Testis (tissue), 2 donors: ENCODE measurements at regions not wholly inside any gene's neighbourhood (a gene's known extent, or its start where the extent isn't known, plus 50 kb on each side); places are given as distances from the start of the nearest gene placed in this dataset.

Source experiments
- DNase-seq: peaks from one replicate; pipeline ENCODE4 v3.0.0-alpha.2; 2019
- H3K27ac ChIP-seq, 2 donors: fragments of 200-600 bp; sonication (generic); one replicate each; pipeline ENCODE4 v1.5.1; 2019
- H3K27me3 ChIP-seq: fragments of 200-600 bp; sonication (generic); one replicate; pipeline ENCODE4 v1.5.1; 2019
- H3K36me3 ChIP-seq: fragments of 200-600 bp; sonication (generic); one replicate; pipeline ENCODE4 v1.5.1; 2017; ENCODE audit warnings: low read depth; ENCODE audit errors: missing control alignments
- H3K4me1 ChIP-seq: fragments of 200-600 bp; sonication (generic); one replicate; pipeline ENCODE4 v1.5.1; 2019
- H3K4me3 ChIP-seq, 2 donors: fragments of 200-600 bp; sonication (generic); one replicate each; pipeline ENCODE4 v1.5.1; 2017 to 2019
- H3K9me3 ChIP-seq: fragments of 200-600 bp; sonication (generic); one replicate; pipeline ENCODE4 v1.5.1; 2017
- POLR2A ChIP-seq: fragments of 450-650 bp; IDR thresholded peaks from one replicate; pipeline ENCODE4 v1.6.1; 2017; ENCODE audit warnings: antibody characterized with exemption, mild to moderate bottlenecking, moderate library complexity
- WGBS, 2 donors: methylation state at CpG; one replicate each; pipeline ENCODE4 v1.1.5; 2018; 5-methylcytosine and 5-hydroxymethylcytosine counted together
- intact Hi-C: fragments of 100-400 bp; cut with DNase I; formaldehyde crosslinking; loops from one replicate; pipeline ENCODE4 v1.15.1; 2023; ENCODE audit warnings: low total_unique reads
- TF ChIP-seq, protein P1 (sequence below), 3 experiments: fragments of 450-650 bp in 2 of 3; fragments of 200-600 bp in 1 of 3; sonication (generic) in 1 of 3; IDR thresholded peaks; one replicate each; pipeline ENCODE4 v1.5.1; 2016 to 2019; ENCODE audit warnings: antibody characterized with exemption in 3 of 3, mild to moderate bottlenecking in 2 of 3, moderate library complexity in 1 of 3

DNA sequence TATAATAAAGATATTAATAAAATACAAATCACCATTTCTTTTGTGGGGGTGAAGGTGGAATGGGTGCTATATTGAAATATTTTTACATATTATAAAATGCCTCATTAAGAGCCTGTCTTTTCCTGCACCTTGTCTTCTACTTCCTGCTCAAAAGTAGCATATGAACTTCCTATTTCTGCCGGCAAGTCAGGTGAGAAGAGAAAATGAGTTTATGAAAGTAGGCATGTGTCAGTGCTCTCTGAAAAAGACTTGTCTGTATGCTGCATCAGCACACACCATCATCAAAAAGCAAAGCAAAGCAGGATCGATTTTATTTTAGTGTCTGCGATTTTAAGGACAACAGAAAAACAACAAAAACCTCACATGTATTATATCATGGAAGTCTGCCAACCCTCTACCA, 114.2 kb downstream of the RAP2A start:
- Histone ChIP-seq H3K4me1 (no peaks in the 10 kb centered on the region), H3K36me3 (no peaks in the 10 kb centered on the region), H3K9me3 (no peaks in the 10 kb centered on the region), H3K27me3 (no peaks in the 10 kb centered on the region), H3K27ac (no peak overlapping the region), H3K4me3 (no peak overlapping the region)
- no peak for DNase-seq
- 43 to 45% methylated on average over 3 of the region's 3 CpGs for WGBS, 2 donors
- TF ChIP-seq, protein P1, sequence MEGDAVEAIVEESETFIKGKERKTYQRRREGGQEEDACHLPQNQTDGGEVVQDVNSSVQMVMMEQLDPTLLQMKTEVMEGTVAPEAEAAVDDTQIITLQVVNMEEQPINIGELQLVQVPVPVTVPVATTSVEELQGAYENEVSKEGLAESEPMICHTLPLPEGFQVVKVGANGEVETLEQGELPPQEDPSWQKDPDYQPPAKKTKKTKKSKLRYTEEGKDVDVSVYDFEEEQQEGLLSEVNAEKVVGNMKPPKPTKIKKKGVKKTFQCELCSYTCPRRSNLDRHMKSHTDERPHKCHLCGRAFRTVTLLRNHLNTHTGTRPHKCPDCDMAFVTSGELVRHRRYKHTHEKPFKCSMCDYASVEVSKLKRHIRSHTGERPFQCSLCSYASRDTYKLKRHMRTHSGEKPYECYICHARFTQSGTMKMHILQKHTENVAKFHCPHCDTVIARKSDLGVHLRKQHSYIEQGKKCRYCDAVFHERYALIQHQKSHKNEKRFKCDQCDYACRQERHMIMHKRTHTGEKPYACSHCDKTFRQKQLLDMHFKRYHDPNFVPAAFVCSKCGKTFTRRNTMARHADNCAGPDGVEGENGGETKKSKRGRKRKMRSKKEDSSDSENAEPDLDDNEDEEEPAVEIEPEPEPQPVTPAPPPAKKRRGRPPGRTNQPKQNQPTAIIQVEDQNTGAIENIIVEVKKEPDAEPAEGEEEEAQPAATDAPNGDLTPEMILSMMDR (IDR thresholded peaks at IDR 0.05): no peak
- no peak for TF ChIP-seq POLR2A
- intact Hi-C loops: no loop called here

DNA sequence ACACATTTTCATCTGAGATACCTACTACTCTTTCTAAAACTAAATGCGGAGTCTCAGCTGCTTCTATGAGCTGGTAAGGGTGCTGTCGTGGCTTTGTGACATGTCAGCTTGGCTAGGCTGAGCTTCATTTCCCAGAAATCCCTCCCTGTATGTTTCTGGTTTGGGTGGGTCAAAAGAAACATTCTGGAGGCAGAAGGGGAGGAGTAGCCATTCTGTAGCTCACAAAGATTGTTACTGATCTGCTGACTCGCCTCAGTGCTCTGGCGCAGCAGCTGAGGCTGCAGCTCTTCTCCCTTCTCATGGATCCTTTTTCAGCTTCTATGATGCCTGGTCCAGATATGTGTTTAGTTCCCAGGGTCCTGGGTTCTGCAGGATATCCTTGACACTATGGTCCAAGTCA, 114.7 kb downstream of the RAP2A start:
- Histone ChIP-seq H3K4me3 (no peak overlapping the region), H3K9me3 (no peaks in the 10 kb centered on the region), H3K27ac (no peak overlapping the region), H3K4me1 (no peaks in the 10 kb centered on the region), H3K36me3 (no peaks in the 10 kb centered on the region), H3K27me3 (no peaks in the 10 kb centered on the region)
- WGBS, 2 donors: 76 to 82% methylated on average over 4 of the region's 4 CpGs
- TF ChIP-seq, protein P1 (IDR thresholded peaks at IDR 0.05): no peak
- TF ChIP-seq POLR2A: no peak
- no peak for DNase-seq
- intact Hi-C loops: no loop called here

DNA sequence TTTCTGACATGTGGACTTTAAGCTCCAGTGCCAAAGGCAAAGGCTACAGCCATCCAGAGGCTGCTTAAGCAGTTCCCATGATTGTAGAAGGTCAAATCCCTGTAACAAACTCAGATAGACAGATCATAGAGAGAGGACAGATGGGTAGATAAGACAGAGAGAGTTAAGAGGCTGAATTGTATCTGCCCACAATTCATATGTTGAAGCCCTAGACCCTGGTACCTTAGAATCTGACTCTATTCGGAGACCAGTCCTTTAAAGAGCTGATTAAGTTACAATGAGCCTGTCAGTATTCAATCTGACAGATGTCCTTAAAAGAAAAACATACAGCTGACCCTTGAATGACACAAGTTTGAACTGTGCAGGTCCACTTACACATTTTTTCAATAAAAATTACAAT, 115.2 kb downstream of the RAP2A start:
- TF ChIP-seq, protein P1 (IDR thresholded peaks at IDR 0.05): no peak
- no peak for TF ChIP-seq POLR2A
- no peak for DNase-seq
- WGBS, 2 donors: 63 to 83% methylated on average over 1 of the region's 1 CpG
- Histone ChIP-seq H3K9me3 (no peaks in the 10 kb centered on the region), H3K27ac (no peak overlapping the region), H3K27me3 (no peaks in the 10 kb centered on the region), H3K36me3 (no peaks in the 10 kb centered on the region), H3K4me1 (no peaks in the 10 kb centered on the region), H3K4me3 (no peak overlapping the region)
- intact Hi-C loops: no loop called here

DNA sequence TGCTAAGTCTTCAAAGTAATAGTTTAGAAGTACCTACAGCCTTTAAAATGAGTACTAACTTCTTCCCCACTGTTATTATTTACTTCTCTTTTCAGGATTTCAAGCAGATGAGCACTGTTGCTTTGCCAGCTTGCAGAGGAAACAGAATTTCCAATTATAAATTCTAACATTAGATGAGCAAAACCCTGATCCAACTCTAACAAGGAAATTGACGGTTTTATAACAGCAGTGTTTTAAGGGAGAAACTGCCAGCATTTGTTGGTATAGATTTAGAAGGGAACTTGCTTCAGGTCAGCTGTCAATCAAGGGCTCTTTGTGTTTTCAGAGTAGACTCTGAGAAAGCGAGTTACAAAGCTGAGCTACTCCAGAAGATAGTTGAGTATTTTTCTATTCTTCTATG, 120.5 kb downstream of the RAP2A start:
- Histone ChIP-seq H3K4me3 (no peak overlapping the region), H3K4me1 (no peaks in the 10 kb centered on the region), H3K36me3 (no peaks in the 10 kb centered on the region), H3K27ac (no peak overlapping the region), H3K27me3 (no peaks in the 10 kb centered on the region), H3K9me3 (no peaks in the 10 kb centered on the region)
- no peak for DNase-seq
- intact Hi-C loops: no loop called here
- TF ChIP-seq, protein P1 (IDR thresholded peaks at IDR 0.05): no peak
- no peak for TF ChIP-seq POLR2A
- 76 to 77% methylated on average over 2 of the region's 2 CpGs for WGBS, 2 donors

- no peaks in the 10 kb centered on the region for H3K27me3 ChIP-seq
- no peak overlapping the region for H3K4me3 ChIP-seq
- 94 to 98% methylated on average over 1 of the region's 1 CpG for WGBS, 2 donors
- H3K4me1 ChIP-seq: no peaks in the 10 kb centered on the region
- H3K27ac ChIP-seq: no peak overlapping the region
- no peaks in the 10 kb centered on the region for H3K9me3 ChIP-seq
- DNase-seq: no peak
- no peak for TF ChIP-seq POLR2A
- TF ChIP-seq, protein P1 (IDR thresholded peaks at IDR 0.05): no peak
- intact Hi-C loops: no loop called here
- no peaks in the 10 kb centered on the region for H3K36me3 ChIP-seq
Measured at GRCh38 chr13:97555034-97555433, 121.1 kb downstream of the RAP2A start.
